DND-41 (cell line): ENCODE measurements at regions not wholly inside any gene's neighbourhood (a gene's known extent, or its start where the extent isn't known, plus 50 kb on each side); places are given as distances from the start of the nearest gene placed in this dataset.

Experiments used
- EZH2 ChIP-seq: IDR thresholded peaks from 3 replicates; pipeline ENCODE4 v1.6.1; 2012; ENCODE audit warnings: borderline replicate concordance, low read depth, mild to moderate bottlenecking, moderate library complexity, low read length, inconsistent platforms; ENCODE audit not compliant: severe bottlenecking
- TF ChIP-seq, protein P1 (sequence below): IDR thresholded peaks from 2 replicates; pipeline ENCODE4 v1.5.1; 2012; ENCODE audit warnings: borderline replicate concordance, low read length, moderate library complexity, mild to moderate bottlenecking; ENCODE audit not compliant: poor library complexity, severe bottlenecking; ENCODE audit errors: extremely low read depth

DNA sequence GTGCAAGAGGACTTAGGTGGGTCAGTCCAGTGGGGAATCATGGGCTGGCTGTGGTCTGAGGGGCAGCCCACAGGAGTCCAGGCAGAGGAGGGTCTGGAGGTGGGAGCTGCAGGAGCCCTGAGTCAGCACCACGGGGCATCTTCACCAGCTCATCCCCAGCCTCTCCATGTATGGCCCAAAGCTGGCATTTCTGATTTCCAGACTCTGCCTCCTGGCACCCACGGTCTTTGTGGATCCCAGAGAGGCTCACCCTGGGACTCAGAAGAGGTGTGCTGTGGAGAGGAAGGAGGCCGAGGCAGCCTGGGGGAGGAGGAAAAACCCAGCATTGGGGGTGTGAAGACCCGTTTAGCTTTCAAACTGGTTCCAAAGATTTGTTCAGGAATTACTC lies 64.5 kb upstream of the KLF13 start:
- TF ChIP-seq, protein P1, sequence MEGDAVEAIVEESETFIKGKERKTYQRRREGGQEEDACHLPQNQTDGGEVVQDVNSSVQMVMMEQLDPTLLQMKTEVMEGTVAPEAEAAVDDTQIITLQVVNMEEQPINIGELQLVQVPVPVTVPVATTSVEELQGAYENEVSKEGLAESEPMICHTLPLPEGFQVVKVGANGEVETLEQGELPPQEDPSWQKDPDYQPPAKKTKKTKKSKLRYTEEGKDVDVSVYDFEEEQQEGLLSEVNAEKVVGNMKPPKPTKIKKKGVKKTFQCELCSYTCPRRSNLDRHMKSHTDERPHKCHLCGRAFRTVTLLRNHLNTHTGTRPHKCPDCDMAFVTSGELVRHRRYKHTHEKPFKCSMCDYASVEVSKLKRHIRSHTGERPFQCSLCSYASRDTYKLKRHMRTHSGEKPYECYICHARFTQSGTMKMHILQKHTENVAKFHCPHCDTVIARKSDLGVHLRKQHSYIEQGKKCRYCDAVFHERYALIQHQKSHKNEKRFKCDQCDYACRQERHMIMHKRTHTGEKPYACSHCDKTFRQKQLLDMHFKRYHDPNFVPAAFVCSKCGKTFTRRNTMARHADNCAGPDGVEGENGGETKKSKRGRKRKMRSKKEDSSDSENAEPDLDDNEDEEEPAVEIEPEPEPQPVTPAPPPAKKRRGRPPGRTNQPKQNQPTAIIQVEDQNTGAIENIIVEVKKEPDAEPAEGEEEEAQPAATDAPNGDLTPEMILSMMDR, result no peak
- no peak for TF ChIP-seq EZH2
